Stimulated activated CD8-positive, alpha-beta memory T cell treated with anti-CD3 and anti-CD28 coated beads, Interleukin-4, amount 100 ng/mL, for 1 hour (primary cell): ENCODE measurements at regions not wholly inside any gene's neighbourhood (a gene's known extent, or its start where the extent isn't known, plus 50 kb on each side); places are given as distances from the start of the nearest gene placed in this dataset.

ENCODE experiments used
- DNase-seq, 2 donors: peaks; one replicate each; pipeline ENCODE4 v3.0.0-alpha.2; 2020; ENCODE audit warnings: low read depth in 2 of 2, low spot score in 1 of 2

DNA sequence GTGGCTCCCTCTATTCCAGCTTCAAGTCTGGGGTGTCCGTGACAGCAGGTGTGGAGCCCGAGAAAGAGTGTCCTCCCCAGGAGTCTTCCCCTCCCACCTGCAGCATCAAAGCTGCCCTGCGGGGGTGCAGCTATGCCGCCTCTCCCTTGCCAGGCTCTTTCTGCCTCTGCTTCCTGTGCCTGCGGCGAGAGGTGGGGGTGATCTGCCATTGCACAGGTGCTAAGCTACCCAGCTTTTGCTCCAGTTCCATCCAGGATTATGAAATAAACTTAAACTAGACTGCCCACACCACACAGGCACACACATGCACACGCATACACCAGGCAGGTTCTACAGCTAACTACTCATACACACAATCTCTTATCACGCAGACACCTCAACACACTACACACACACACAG, 104.7 kb upstream of the CLDN10 start:
- no peak for DNase-seq

DNA sequence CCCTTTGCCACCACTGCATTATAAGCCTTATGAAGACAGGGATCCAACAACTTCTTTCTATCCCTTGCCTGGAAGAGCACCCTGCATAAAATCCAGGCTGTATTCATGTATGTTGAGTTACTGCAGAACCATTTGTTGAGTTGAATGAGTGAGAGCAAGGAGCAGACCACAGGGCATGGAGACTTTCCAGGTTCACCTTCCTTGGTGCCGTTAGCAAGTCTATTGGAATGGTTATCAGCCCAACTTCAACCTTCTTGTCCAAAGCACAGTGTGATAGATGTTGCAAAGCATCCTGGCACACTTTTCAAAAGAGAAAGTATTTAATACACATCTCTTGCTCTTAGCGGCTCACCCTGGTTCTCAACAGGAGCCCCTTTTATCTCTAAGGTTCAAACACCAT, 100.9 kb upstream of the CLDN10 start:
- DNase-seq, result no peak

- no peak for DNase-seq
These were observed 100.1 kb upstream of the CLDN10 start for GRCh38 chr13:95452375-95452774.

- DNase-seq, result no peak
These were observed 96.7 kb upstream of the CLDN10 start for GRCh38 chr13:95455782-95456181.

GRCh38 chr13:95456815-95457214, 95.7 kb upstream of the CLDN10 start:
- no peak for DNase-seq

DNA sequence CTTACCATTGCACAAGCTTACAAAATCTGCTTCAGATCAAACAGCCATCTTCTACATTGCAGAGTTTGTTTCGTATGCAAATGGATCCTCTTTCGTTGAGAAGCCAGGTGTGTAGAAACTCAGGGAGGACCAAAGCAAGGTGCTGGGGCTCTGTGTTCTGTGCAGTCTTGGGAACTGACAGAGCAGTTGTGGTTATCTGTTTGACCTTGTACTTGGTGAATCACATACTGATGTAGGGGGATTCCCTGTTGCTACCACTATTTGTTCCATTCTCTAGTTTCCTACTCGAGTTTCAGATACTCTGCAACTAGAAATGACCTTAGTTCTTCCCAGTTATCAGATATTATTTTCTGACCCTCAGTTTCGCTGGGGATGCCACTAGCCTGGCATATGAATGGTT, 95.2 kb upstream of the CLDN10 start:
- DNase-seq, result no peak

DNA sequence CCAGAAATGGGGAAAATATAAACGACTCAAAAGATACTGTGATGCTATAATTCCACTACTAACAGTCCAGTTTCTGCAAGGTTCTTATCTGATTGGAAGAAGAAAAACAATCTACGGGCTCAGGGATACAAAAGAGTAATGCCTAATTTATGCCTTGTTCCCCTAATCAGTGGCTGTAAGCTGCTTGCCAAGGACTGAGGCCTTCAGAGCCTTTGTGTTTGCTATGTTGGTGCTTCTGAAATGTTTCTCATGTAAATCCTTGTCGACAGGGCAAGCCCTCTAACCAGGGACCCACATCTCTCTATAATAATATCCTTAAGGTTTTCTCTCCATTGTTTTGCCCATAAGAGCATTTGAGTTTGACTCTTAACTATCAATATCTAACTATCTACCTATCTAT, 89.7 kb upstream of the CLDN10 start:
- DNase-seq, result no peak

GRCh38 chr13:95463531-95463930, 89.0 kb upstream of the CLDN10 start:
- DNase-seq, result no peak

- no peak for DNase-seq
These were observed 81.8 kb upstream of the CLDN10 start for GRCh38 chr13:95470574-95471366.

DNA sequence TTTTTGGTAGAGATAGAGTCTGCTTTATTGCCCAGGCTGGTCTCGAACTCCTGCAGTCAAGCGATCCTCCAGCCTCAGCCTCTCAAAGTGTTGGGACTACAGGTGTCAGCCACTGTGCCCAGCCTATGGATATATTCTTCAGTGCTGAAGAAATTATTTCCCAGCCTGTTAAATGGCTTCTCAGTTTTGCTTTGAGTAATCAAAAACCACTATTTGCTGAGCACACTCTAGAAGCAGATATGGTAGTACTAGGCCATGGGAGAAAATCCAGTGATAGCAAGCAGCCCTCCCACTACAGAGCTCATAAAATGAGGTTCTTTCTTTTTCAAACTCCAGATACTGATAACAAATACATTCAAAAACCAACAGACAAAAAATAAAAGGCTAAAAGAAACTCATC, 80.6 kb upstream of the CLDN10 start:
- no peak for DNase-seq

DNA sequence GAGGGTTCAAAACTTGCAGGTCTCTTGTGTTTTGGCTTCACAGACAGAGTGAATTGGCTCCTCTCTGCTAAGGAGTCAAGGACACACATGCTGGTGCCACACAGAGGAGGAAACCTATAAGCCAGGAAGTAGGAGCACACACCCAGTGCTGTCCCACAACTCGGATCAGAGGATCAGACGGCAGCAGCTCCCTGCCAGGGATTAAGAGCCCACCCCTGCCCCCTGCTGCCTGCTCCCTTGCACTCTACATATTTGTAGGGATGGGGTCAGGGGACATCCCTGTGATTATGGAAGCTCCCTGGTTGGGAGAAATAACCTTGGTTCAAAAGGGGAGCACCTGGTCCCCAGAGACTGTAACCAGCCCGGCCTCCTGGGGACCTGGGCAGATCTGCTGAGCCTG, 77.5 kb upstream of the CLDN10 start:
- no peak for DNase-seq

GRCh38 chr13:95477187-95477586, 75.3 kb upstream of the CLDN10 start:
- no peak for DNase-seq

- DNase-seq, result no peak
These were observed 72.8 kb upstream of the CLDN10 start for GRCh38 chr13:95479731-95480130.

DNA sequence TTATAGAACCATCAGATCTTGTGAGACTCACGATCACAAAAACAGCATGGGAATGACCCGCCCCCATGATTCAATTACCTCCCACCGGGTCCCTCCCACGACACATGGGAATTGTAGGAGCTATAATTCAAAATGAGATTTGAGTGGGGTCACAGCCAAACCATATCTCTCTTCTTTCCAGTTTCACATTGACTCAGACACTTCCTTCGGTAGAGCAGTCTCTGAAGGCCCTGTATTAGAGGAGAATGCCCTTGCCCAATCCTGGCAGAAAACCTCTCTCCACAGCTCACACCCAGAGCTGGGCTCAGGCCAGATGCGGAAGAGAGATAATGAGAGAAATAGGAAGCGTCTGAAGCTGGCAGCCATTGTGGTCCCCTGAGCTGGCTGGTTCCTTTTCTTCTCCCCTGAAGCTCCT, 72.4 kb upstream of the CLDN10 start:
- DNase-seq, result no peak

DNA sequence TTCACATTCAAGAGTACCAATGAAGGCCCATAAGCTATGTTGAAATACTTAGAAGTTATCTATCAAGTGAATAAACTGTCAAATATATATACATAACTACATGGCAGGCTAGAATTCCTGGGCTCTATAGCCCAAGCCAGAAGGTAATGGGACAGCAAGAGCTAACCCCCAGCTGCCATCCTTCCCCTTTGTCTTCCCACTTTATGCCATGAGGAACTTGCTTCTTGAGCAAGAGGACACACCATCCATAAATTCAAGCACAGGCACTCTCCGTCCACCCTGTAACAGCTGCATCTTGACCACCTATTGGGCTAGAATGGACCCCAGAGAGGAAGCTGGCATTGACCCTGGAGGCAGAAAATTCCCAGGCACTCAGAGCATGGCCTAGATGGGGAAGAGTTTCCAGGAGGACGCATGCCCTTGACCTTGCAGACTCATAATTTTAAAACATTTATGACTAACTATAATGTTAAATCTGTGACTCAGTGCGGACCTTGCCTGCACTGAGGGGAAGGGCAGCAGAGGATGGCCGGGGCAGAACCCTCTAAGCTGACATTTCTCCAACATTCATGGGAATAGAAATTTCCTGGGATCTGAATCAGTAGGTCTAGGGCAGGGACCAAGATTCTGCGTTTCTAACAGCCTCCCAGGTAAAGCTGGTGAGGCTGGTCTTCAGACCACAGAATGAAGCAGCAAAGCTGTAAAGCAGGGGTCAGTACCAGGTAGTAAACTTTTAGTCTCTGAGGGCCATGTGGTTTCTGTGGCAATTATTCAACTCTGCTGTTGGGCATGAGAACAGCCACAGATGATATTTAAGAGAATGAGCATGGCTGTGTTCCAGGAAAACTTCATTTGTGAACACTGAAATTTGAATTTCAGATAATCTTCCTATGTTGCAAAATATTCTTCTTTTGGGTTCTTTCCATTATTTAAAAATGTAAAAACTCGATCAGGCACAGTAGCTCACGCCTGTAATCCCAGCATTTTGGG, 71.4 kb upstream of the CLDN10 start:
- no peak for DNase-seq

DNA sequence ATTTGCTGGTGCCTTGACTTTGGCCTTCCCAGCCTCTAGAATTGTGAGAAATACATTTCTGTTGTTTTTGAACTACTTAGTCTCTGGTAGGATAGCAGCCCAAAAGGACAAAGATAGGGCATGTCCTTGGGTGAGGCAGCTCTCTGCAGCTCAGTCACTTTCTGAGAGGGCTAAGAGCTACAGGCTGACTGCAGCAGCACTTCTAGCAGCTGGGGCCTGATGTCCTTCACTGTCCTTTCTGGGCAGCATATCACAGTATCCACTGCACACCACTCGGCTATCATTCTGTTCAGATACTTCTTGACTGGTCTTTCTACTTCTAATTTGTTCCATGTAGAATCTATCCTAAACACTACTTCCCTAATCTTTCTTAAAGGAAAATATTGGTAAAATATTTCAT, 68.5 kb upstream of the CLDN10 start:
- no peak for DNase-seq

DNA sequence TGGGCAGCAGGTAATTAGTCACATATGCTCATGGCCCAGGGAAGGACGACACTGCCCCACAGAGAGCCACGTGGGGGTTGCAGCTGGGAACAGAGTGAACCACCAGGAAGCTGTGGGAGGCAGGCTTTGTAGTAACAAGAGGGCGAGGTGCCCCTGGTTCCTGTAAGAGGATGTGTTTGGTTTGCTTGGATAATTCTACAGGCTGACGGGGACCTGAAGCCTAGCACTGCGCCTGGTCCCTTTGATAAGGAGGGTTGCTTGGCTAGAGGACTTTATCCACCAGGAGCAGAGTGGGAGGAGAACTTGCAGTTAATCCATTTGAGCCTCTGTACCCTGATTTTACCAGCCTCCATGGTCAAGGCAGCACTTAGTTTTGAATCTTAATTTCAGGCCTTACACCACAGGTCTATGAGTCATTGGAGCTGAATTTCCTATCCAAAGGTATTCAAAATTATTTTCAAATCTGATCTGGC, 67.4 kb upstream of the CLDN10 start:
- no peak for DNase-seq

DNA sequence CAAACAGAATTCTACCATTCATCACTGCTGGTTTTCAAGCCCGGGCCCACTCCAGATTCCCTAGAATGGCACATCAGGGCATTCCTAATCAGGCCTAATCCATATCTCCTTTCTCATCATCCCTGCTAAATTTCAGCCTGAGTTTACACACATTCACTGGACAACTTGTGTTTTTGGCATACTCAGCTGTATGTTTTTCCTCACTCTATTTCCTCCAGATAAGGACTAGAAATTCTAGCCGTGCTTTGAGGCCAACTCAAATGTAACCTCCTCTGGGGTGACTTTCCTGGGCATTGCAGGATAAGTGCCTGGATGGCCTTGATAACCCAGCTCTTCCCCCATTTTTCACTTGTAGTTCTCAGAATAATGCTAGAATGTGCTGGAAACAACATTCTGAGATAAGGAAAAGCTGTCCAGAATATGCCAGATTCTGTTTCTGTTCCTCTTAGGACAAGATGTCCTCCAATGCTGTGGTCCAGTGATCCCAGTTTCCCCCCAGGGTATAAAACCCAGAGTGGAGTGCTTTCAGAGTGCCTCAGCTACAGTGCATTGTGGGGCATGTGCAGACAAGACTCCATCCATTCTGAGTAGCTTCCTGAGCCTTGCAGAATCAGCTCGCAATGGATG, 66.9 kb upstream of the CLDN10 start:
- DNase-seq, result no peak

DNA sequence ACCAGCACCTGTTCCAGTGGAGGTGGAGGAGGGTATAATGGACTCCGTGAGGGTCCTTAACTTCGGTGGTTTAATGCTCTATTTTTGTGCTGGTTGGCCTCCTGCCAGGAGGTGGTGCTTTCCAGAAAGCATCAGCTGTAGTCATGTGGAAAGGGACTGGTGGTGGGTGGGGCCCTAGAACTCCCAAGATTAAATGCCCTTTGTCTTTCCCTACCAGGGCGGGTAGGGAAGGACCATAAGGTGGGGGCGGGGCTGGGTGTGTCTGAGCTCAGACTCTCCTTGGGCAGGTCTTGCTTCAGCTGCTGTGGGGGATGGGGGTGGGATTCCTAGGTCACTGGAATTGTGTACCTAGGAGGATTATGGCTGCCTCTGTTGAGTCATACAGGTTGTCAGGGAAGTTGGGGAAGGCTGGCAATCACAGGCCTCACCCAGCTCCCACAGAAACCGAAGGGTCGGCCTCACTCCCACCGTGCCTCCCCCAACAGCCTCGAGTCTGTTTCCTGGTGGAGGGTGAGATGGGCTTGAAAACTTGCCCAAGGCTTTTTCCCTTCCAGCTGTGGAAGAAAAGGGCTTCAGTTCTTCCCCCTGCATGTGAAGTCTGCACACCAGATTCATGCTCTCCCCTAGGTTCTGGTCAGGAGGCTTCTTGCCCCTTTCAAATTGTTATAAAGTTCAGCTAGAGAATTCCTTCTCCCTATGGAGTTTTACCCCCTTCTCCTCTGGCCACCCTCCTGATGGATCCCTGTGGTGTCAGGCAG, 60.3 kb upstream of the CLDN10 start:
- DNase-seq, result no peak

GRCh38 chr13:95494082-95494681, 58.3 kb upstream of the CLDN10 start:
- no peak for DNase-seq
